GM13976 (cell line): ENCODE measurements at regions not wholly inside any gene's neighbourhood (a gene's known extent, or its start where the extent isn't known, plus 50 kb on each side); places are given as distances from the start of the nearest gene placed in this dataset.
A peak's percentile ranks its signal among the peaks of the same experiment; 100 is the strongest.

Source experiments
- DNase-seq: peaks from one replicate; pipeline ENCODE4 v3.0.0; 2012; ENCODE audit warnings: low spot score
- CTCF ChIP-seq: IDR thresholded peaks from 2 replicates; pipeline ENCODE4 v1.5.1; 2012; ENCODE audit warnings: borderline replicate concordance, mild to moderate bottlenecking; ENCODE audit not compliant: insufficient read depth; ENCODE audit errors: extremely low read depth, missing control alignments, control extremely low read depth
- in situ Hi-C: fragments of 300-500 bp; cut with MboI; formaldehyde crosslinking; loops from one replicate; pipeline ENCODE4 v1.12.0; 2022; ENCODE audit warnings: low sequenced_read_pairs, mixed read lengths, inconsistent platforms; ENCODE audit not compliant: unreplicated experiment

DNA sequence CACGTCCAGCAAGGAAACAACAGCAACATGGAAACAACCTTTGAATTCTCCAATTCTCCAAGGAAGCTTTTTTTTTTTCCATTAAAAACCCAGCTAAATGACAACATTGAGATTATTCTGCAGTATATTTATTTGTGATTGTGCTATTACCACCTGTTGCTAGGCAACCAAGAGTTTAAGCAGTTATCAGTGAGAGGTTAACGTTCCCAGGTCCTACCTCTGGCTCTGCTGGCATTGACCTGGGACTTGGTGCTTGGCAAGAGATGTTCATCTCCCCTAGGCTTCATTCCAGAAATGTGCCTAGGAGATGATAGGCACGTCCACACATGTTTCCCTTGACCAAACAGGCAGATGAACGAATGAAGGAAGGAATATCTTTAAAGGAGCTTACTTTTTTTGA is 157.0 kb downstream of the TDRD15 start:
- in situ Hi-C loops, result no loop called here
- DNase-seq, result no peak
- TF ChIP-seq CTCF, result no peak

GRCh38 chr2:21281384-21281783 is 157.6 kb downstream of the TDRD15 start:
- DNase-seq, result no peak
- in situ Hi-C loops, result no loop called here
- TF ChIP-seq CTCF, result no peak

DNA sequence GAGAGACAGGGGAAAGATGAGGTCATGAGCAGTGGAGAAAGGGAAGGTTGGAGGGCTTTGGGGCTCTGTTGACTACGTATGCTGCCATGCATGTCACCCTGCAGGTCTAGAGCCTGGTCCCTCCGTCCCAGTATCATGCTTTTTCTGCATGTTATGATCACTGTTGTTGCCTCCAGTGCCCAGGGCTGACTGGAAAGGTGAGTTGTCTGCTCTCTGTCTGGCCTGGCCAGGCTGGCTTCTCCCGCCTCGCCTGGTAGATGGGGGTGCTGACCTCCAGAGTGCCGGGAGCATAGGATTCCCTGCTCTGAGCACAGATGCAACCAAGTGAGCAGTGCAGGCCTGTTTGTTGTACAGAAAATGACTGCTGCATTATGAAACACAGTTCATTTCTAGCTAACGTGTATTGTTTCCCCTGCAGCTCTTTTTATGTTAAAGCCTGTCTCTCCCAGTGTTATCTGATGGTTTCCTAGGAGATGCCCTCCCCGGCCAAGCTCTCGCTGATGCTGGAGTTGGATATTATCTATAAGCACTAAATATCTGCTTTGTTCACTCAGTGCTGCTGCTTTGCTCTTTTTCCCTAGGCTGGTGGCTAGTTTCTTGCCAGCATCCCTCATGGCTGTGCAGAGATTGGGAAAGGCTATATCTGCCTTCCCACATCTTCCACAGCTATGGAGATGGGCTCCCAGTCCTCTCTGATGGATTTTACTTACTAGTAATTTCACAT is 158.2 kb downstream of the TDRD15 start:
- in situ Hi-C loops, result no loop called here
- no peak for DNase-seq
- no peak for TF ChIP-seq CTCF

GRCh38 chr2:21282515-21282898 is 158.7 kb downstream of the TDRD15 start:
- in situ Hi-C loops, result no loop called here
- TF ChIP-seq CTCF, result no peak

DNA sequence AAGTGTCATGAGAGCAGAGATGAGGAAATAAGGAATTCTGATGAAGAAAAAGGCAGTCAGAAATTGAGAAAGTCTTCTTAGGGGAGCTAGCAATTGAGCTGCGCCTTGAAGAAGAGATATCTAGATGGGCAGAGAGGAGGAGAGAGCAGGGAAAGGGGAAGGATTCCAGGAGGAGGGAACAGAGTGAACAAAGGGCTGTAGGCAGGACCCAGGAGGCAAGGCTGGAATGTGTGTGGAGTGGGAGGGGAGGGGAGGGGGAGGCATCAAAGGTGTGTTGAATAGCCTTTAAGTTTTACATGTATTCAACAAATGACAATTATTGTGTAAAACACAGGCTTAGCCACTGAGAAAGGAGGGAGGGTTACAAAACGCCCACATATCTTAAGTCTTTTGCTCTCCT is 164.5 kb downstream of the TDRD15 start:
- in situ Hi-C loops, result no loop called here

More at GRCh38 chr2:21282515-21282898, 158.7 kb downstream of the TDRD15 start:
- peak; percentile 28 for DNase-seq

GRCh38 chr2:21288739-21289520 is 165.2 kb downstream of the TDRD15 start:
- DNase-seq, result no peak
- in situ Hi-C loops, result no loop called here
- TF ChIP-seq CTCF, result no peak

More for the DNA sequence above, 164.5 kb downstream of the TDRD15 start:
- no peak for DNase-seq
- no peak for TF ChIP-seq CTCF
